Vagina (tissue), 2 donors: ENCODE measurements at regions not wholly inside any gene's neighbourhood (a gene's known extent, or its start where the extent isn't known, plus 50 kb on each side); places are given as distances from the start of the nearest gene placed in this dataset.

ENCODE experiments used
- DNase-seq, 2 donors: peaks; one replicate each; pipeline ENCODE4 v3.0.0-alpha.2; 2017; ENCODE audit errors: extremely low spot score in 2 of 2
- H3K27ac ChIP-seq: fragments of 200-600 bp; sonication (generic); one replicate; pipeline ENCODE4 v1.5.1; 2019
- H3K27me3 ChIP-seq: fragments of 200-600 bp; sonication (generic); one replicate; pipeline ENCODE4 v1.5.1; 2019
- H3K36me3 ChIP-seq, 2 donors: fragments of 200-600 bp; sonication (generic); one replicate each; pipeline ENCODE4 v1.5.1; 2017 to 2019
- H3K4me1 ChIP-seq: fragments of 200-600 bp; sonication (generic); one replicate; pipeline ENCODE4 v1.5.1; 2019
- H3K4me3 ChIP-seq, 2 donors: fragments of 200-600 bp; sonication (generic); 1 replicate in 1 of 2; 2 replicates in 1 of 2; pipeline ENCODE4 v1.5.1; 2016 to 2019
- H3K9me3 ChIP-seq: fragments of 200-600 bp; sonication (generic); one replicate; pipeline ENCODE4 v1.5.1; 2019
- POLR2A ChIP-seq, 2 donors: fragments of 450-650 bp; IDR thresholded peaks; one replicate each; pipeline ENCODE4 v1.6.1; 2017; ENCODE audit warnings: antibody characterized with exemption in 2 of 2, mild to moderate bottlenecking in 2 of 2, moderate library complexity in 2 of 2
- POLR2AphosphoS5 ChIP-seq, 2 donors: sonication (generic); formaldehyde crosslinking; IDR thresholded peaks; one replicate each; pipeline ENCODE4 v1.9.0; 2017; ENCODE audit warnings: antibody characterized with exemption in 2 of 2, mild to moderate bottlenecking in 2 of 2, low read depth in 1 of 2; ENCODE audit not compliant: insufficient read depth in 1 of 2
- intact Hi-C: fragments of 100-400 bp; cut with DNase I; formaldehyde crosslinking; loops from one replicate; pipeline ENCODE4 v1.15.1; 2023
- TF ChIP-seq, protein P1 (sequence below), 3 experiments: fragments of 450-650 bp in 2 of 3; fragments of 200-600 bp in 1 of 3; sonication (generic) in 1 of 3; IDR thresholded peaks; one replicate each; pipeline ENCODE4 v1.5.1; 2017 to 2019; ENCODE audit warnings: antibody characterized with exemption in 3 of 3, mild to moderate bottlenecking in 2 of 3, moderate library complexity in 2 of 3

DNA sequence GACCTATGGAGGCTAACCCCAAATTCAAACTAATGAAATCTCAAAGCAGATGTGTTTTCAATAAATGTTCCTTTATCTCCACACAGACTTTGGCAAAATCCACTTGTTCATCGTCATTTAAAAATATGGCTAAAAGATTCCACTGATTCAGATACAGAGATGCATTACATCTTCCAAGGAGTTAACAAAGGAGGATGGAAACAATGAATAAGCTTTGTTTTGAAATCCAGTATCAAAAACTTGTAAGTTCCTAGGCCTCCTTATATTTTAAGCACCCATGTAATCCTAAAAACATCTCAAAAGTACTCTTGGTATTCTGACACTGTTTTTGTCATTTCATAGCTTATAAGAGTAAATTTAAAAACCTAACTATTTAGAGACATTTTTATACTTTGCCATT lies 345.6 kb upstream of the ACTBL2 start:
- H3K4me3 ChIP-seq, result no peak overlapping the region
- H3K27me3 ChIP-seq, result no peaks in the 10 kb centered on the region
- TF ChIP-seq POLR2A (IDR thresholded peaks at IDR 0.05), result no peak
- TF ChIP-seq, protein P1, sequence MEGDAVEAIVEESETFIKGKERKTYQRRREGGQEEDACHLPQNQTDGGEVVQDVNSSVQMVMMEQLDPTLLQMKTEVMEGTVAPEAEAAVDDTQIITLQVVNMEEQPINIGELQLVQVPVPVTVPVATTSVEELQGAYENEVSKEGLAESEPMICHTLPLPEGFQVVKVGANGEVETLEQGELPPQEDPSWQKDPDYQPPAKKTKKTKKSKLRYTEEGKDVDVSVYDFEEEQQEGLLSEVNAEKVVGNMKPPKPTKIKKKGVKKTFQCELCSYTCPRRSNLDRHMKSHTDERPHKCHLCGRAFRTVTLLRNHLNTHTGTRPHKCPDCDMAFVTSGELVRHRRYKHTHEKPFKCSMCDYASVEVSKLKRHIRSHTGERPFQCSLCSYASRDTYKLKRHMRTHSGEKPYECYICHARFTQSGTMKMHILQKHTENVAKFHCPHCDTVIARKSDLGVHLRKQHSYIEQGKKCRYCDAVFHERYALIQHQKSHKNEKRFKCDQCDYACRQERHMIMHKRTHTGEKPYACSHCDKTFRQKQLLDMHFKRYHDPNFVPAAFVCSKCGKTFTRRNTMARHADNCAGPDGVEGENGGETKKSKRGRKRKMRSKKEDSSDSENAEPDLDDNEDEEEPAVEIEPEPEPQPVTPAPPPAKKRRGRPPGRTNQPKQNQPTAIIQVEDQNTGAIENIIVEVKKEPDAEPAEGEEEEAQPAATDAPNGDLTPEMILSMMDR (IDR thresholded peaks at IDR 0.05), result no peak
- H3K9me3 ChIP-seq, result no peaks in the 10 kb centered on the region
- H3K27ac ChIP-seq, result no peak overlapping the region
- H3K4me1 ChIP-seq, result peaks cover under 1% of the 10 kb centered on the region
- intact Hi-C loops, result no loop called here
- DNase-seq, result no peak
- H3K36me3 ChIP-seq, result no peaks in the 10 kb centered on the region

DNA sequence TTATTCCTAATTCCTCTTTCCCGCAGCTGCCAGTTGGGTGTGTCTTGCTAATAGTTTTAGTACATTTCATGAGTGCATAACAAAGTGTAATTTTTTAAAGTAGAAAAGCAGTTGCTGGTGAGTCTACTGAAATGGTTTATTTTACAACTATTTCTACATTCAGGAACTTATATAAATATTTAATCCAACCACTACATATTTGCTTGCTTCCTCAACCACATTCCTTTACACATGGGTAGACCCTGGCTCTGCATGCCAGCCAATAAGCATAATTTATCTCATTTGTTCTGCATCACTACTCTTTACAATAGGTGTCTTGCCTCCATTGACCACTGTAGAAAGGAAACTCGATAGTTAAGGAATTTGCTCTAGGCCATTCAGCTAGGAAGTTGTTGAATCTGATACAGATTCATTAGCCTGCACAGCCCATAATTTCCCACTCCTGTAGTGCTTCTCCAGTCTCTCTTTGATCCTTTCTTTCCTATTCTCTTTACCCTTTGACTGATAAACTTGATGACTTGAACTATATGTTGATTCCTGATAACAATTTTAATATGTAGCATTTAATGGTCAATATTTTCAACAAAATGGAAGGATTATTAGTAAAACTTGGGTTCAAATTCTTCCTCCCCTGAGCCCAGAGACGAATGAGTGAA lies 342.5 kb upstream of the ACTBL2 start:
- no peak for DNase-seq
- TF ChIP-seq POLR2A (IDR thresholded peaks at IDR 0.05) (no peak), POLR2AphosphoS5 (IDR thresholded peaks at IDR 0.05; ENCODE audit: insufficient read depth in 1 of 2, low read depth in 1 of 2) (no peak)
- TF ChIP-seq, protein P1 (IDR thresholded peaks at IDR 0.05), result no peak

DNA sequence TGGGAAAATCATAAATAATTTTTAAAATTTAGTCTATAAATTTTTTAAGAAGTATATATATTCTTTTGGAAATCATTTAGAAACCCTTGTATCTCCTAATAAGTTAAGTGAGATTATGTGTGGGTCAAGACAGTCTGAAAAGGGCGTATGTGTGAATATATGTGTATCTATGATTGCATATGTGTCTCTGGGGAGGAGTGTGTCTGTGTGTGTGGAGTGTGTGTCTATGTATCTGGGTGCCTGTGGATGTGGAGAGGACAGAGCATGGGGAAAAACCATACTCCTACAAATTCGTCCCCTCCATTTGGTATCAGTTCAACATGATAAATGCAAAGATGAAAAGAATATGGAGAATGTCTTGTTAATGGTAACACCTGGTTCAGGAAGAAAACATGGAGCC lies 342.0 kb upstream of the ACTBL2 start:
- H3K36me3 ChIP-seq, result no peaks in the 10 kb centered on the region
- H3K9me3 ChIP-seq, result no peaks in the 10 kb centered on the region
- no peak for DNase-seq
- TF ChIP-seq, protein P1 (IDR thresholded peaks at IDR 0.05), result no peak
- TF ChIP-seq POLR2A (IDR thresholded peaks at IDR 0.05) (no peak), POLR2AphosphoS5 (IDR thresholded peaks at IDR 0.05; ENCODE audit: insufficient read depth in 1 of 2, low read depth in 1 of 2) (no peak)
- no peak overlapping the region for H3K4me3 ChIP-seq
- H3K4me1 ChIP-seq, result no peaks in the 10 kb centered on the region
- no peak overlapping the region for H3K27ac ChIP-seq
- no peaks in the 10 kb centered on the region for H3K27me3 ChIP-seq
- intact Hi-C loops, result no loop called here

More for the DNA sequence above, 342.5 kb upstream of the ACTBL2 start:
- Histone ChIP-seq H3K27me3 (no peaks in the 10 kb centered on the region), H3K9me3 (no peaks in the 10 kb centered on the region), H3K36me3 (no peaks in the 10 kb centered on the region), H3K4me3 (no peak overlapping the region), H3K4me1 (no peaks in the 10 kb centered on the region), H3K27ac (no peak overlapping the region)
- intact Hi-C loops, result no loop called here

DNA sequence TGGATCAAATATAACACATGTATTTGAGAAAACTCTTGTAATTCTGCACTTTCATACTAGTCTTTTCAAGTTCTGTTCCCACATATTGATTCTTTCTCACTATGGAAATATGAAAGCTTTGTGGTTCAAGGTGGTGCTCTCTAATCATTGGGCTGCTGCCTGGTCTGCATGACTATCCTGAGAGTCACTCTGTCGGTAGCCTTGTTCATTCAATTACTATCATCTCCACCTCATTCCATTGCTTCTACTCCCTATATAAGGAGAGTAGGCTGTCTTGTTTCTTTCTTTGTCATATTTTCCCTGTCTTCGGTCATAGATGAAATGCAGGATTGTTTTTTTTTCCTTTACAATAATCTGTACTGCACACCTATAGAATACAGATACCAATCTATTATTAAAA lies 341.4 kb upstream of the ACTBL2 start:
- intact Hi-C loops, result no loop called here
- H3K27me3 ChIP-seq, result no peaks in the 10 kb centered on the region
- no peak for DNase-seq
- no peaks in the 10 kb centered on the region for H3K9me3 ChIP-seq
- H3K4me1 ChIP-seq, result no peaks in the 10 kb centered on the region
- TF ChIP-seq POLR2A (IDR thresholded peaks at IDR 0.05) (no peak), POLR2AphosphoS5 (IDR thresholded peaks at IDR 0.05; ENCODE audit: insufficient read depth in 1 of 2, low read depth in 1 of 2) (no peak)
- TF ChIP-seq, protein P1 (IDR thresholded peaks at IDR 0.05), result no peak
- no peaks in the 10 kb centered on the region for H3K36me3 ChIP-seq
- no peak overlapping the region for H3K4me3 ChIP-seq
- no peak overlapping the region for H3K27ac ChIP-seq

DNA sequence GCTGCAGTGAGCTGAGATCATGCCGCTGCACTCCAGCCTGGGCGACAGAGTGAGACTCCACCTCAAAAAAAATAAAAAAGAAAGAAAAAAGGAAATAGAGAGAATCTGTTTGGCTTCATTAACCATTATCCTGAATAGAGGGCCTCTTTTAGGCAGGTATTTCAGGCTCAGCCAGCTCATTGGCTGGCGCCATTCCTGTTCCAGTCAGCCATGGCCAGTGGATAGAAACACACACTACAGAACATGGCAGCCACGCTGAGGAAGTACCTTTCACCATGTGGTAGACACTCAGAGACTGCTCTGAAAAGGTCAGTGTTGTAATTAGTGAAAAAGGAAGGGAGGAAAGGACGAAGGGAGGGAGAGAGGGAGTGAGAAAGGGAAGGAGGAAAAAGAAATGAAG lies 340.0 kb upstream of the ACTBL2 start:
- no peak for TF ChIP-seq POLR2A (IDR thresholded peaks at IDR 0.05)
- TF ChIP-seq, protein P1 (IDR thresholded peaks at IDR 0.05), result no peak
- TF ChIP-seq POLR2AphosphoS5 (IDR thresholded peaks at IDR 0.05; ENCODE audit: insufficient read depth in 1 of 2, low read depth in 1 of 2), result no peak
- no peaks in the 10 kb centered on the region for H3K9me3 ChIP-seq
- no peak overlapping the region for H3K4me3 ChIP-seq
- no peaks in the 10 kb centered on the region for H3K36me3 ChIP-seq
- DNase-seq, result no peak
- no peaks in the 10 kb centered on the region for H3K4me1 ChIP-seq
- intact Hi-C loops, result no loop called here
- no peak overlapping the region for H3K27ac ChIP-seq
- no peaks in the 10 kb centered on the region for H3K27me3 ChIP-seq
